Vagina (tissue), 2 donors: ENCODE measurements at regions not wholly inside any gene's neighbourhood (a gene's known extent, or its start where the extent isn't known, plus 50 kb on each side); places are given as distances from the start of the nearest gene placed in this dataset.

Source experiments
- DNase-seq, 2 donors: peaks; one replicate each; pipeline ENCODE4 v3.0.0-alpha.2; 2017; ENCODE audit errors: extremely low spot score in 2 of 2
- H3K27ac ChIP-seq: fragments of 200-600 bp; sonication (generic); one replicate; pipeline ENCODE4 v1.5.1; 2019
- H3K27me3 ChIP-seq: fragments of 200-600 bp; sonication (generic); one replicate; pipeline ENCODE4 v1.5.1; 2019
- H3K36me3 ChIP-seq, 2 donors: fragments of 200-600 bp; sonication (generic); one replicate each; pipeline ENCODE4 v1.5.1; 2017 to 2019
- H3K4me1 ChIP-seq: fragments of 200-600 bp; sonication (generic); one replicate; pipeline ENCODE4 v1.5.1; 2019
- H3K4me3 ChIP-seq, 2 donors: fragments of 200-600 bp; sonication (generic); 1 replicate in 1 of 2; 2 replicates in 1 of 2; pipeline ENCODE4 v1.5.1; 2016 to 2019
- H3K9me3 ChIP-seq: fragments of 200-600 bp; sonication (generic); one replicate; pipeline ENCODE4 v1.5.1; 2019
- POLR2A ChIP-seq, 2 donors: fragments of 450-650 bp; IDR thresholded peaks; one replicate each; pipeline ENCODE4 v1.6.1; 2017; ENCODE audit warnings: antibody characterized with exemption in 2 of 2, mild to moderate bottlenecking in 2 of 2, moderate library complexity in 2 of 2
- POLR2AphosphoS5 ChIP-seq, 2 donors: sonication (generic); formaldehyde crosslinking; IDR thresholded peaks; one replicate each; pipeline ENCODE4 v1.9.0; 2017; ENCODE audit warnings: antibody characterized with exemption in 2 of 2, mild to moderate bottlenecking in 2 of 2, low read depth in 1 of 2; ENCODE audit not compliant: insufficient read depth in 1 of 2
- intact Hi-C: fragments of 100-400 bp; cut with DNase I; formaldehyde crosslinking; loops from one replicate; pipeline ENCODE4 v1.15.1; 2023
- TF ChIP-seq, protein P1 (sequence below), 3 experiments: fragments of 450-650 bp in 2 of 3; fragments of 200-600 bp in 1 of 3; sonication (generic) in 1 of 3; IDR thresholded peaks; one replicate each; pipeline ENCODE4 v1.5.1; 2017 to 2019; ENCODE audit warnings: antibody characterized with exemption in 3 of 3, mild to moderate bottlenecking in 2 of 3, moderate library complexity in 2 of 3

DNA sequence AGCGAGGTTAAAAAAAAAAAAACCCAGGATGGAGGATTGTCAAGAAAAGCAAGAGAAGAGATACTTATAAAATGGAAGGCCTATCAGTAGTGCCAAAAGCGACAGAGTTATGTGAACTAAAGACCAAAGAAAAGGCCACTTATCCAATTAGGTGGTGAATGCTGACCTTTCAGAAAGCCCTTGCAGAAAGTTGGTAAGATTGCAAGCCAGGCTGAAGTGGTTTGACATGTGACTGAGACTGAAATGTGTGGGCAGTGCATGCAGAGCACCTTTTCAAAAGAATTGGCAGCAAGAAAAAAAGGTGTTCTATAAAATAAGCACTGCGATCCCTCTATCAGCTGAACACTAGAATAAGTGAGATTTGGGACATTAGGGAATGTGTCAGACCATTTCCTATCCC lies 379.4 kb upstream of the FAM98A start:
- TF ChIP-seq POLR2AphosphoS5 (IDR thresholded peaks at IDR 0.05; ENCODE audit: insufficient read depth in 1 of 2, low read depth in 1 of 2) (no peak), POLR2A (IDR thresholded peaks at IDR 0.05) (no peak)
- TF ChIP-seq, protein P1, sequence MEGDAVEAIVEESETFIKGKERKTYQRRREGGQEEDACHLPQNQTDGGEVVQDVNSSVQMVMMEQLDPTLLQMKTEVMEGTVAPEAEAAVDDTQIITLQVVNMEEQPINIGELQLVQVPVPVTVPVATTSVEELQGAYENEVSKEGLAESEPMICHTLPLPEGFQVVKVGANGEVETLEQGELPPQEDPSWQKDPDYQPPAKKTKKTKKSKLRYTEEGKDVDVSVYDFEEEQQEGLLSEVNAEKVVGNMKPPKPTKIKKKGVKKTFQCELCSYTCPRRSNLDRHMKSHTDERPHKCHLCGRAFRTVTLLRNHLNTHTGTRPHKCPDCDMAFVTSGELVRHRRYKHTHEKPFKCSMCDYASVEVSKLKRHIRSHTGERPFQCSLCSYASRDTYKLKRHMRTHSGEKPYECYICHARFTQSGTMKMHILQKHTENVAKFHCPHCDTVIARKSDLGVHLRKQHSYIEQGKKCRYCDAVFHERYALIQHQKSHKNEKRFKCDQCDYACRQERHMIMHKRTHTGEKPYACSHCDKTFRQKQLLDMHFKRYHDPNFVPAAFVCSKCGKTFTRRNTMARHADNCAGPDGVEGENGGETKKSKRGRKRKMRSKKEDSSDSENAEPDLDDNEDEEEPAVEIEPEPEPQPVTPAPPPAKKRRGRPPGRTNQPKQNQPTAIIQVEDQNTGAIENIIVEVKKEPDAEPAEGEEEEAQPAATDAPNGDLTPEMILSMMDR (IDR thresholded peaks at IDR 0.05): no peak
- Histone ChIP-seq H3K9me3 (no peaks in the 10 kb centered on the region), H3K4me1 (no peaks in the 10 kb centered on the region), H3K27ac (no peak overlapping the region), H3K4me3 (no peak overlapping the region), H3K36me3 (no peaks in the 10 kb centered on the region), H3K27me3 (no peaks in the 10 kb centered on the region)
- no peak for DNase-seq
- intact Hi-C loops: no loop called here

- no peak for DNase-seq
- TF ChIP-seq POLR2AphosphoS5 (IDR thresholded peaks at IDR 0.05; ENCODE audit: insufficient read depth in 1 of 2, low read depth in 1 of 2) (no peak), POLR2A (IDR thresholded peaks at IDR 0.05) (no peak)
- TF ChIP-seq, protein P1 (IDR thresholded peaks at IDR 0.05): no peak
- Histone ChIP-seq H3K4me1 (no peaks in the 10 kb centered on the region), H3K27ac (no peak overlapping the region), H3K9me3 (no peaks in the 10 kb centered on the region), H3K4me3 (no peak overlapping the region), H3K27me3 (no peaks in the 10 kb centered on the region), H3K36me3 (no peaks in the 10 kb centered on the region)
- intact Hi-C loops: no loop called here
Observed at GRCh38 chr2:33975498-33975897, 376.4 kb upstream of the FAM98A start.

DNA sequence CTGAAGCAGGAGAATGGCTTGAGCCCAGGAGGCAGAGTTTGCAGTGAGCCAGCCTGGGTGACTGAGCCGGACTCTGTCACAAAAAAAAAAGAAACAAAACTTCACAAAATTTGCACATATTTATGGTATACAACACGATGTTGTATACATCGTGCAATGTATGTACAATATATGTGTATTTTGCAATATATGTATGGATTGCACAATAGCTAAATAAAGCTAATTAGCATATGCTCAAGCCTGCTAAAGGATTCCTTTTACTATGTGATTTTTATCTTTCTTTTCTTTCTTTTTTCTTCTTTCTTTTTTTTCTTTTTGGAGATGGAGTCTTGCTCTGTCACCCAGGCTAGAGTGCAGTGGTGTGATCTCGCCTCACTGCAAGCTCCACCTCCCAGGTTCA lies 368.0 kb upstream of the FAM98A start:
- intact Hi-C loops: no loop called here
- Histone ChIP-seq H3K4me1 (no peaks in the 10 kb centered on the region), H3K4me3 (no peak overlapping the region), H3K27me3 (no peaks in the 10 kb centered on the region), H3K27ac (no peak overlapping the region), H3K9me3 (no peaks in the 10 kb centered on the region), H3K36me3 (no peaks in the 10 kb centered on the region)
- no peak for TF ChIP-seq POLR2A (IDR thresholded peaks at IDR 0.05)
- TF ChIP-seq, protein P1 (IDR thresholded peaks at IDR 0.05): no peak
- no peak for TF ChIP-seq POLR2AphosphoS5 (IDR thresholded peaks at IDR 0.05; ENCODE audit: insufficient read depth in 1 of 2, low read depth in 1 of 2)
- DNase-seq: no peak

- intact Hi-C loops: no loop called here
- Histone ChIP-seq H3K4me1 (no peaks in the 10 kb centered on the region), H3K27me3 (no peaks in the 10 kb centered on the region), H3K9me3 (no peaks in the 10 kb centered on the region), H3K4me3 (no peak overlapping the region), H3K27ac (no peak overlapping the region), H3K36me3 (no peaks in the 10 kb centered on the region)
- no peak for DNase-seq
- TF ChIP-seq POLR2A (IDR thresholded peaks at IDR 0.05): no peak
- no peak for TF ChIP-seq POLR2AphosphoS5 (IDR thresholded peaks at IDR 0.05; ENCODE audit: insufficient read depth in 1 of 2, low read depth in 1 of 2)
- TF ChIP-seq, protein P1 (IDR thresholded peaks at IDR 0.05): no peak
Observed at GRCh38 chr2:33958591-33958990, 359.5 kb upstream of the FAM98A start.

DNA sequence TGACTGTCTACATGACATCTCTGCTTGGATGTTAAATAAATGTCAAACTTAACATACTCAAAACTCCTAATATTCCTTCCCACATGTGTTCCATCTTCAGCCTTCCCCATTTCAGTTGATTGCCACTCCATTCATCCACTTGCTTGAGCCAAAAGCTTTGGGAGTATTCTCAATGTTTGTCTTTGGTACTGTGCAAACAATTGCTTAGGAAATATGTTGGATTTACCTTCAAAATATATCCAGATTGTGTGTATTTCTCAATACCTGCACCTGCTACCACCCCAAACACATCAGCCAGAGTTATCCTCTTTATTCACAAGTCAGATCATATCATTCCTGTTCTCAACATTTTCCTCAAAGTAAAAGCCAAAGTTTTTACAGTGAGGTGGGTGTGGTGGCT lies 350.3 kb upstream of the FAM98A start:
- no peak for TF ChIP-seq POLR2A (IDR thresholded peaks at IDR 0.05)
- TF ChIP-seq, protein P1 (IDR thresholded peaks at IDR 0.05): no peak
- TF ChIP-seq POLR2AphosphoS5 (IDR thresholded peaks at IDR 0.05; ENCODE audit: insufficient read depth in 1 of 2, low read depth in 1 of 2): no peak
- DNase-seq: no peak
- Histone ChIP-seq H3K36me3 (no peaks in the 10 kb centered on the region), H3K27ac (no peak overlapping the region), H3K4me3 (no peak overlapping the region), H3K27me3 (no peaks in the 10 kb centered on the region), H3K4me1 (no peaks in the 10 kb centered on the region), H3K9me3 (no peaks in the 10 kb centered on the region)
- intact Hi-C loops: no loop called here
